Suprapubic skin (tissue), 4 donors: ENCODE measurements at regions not wholly inside any gene's neighbourhood (a gene's known extent, or its start where the extent isn't known, plus 50 kb on each side); places are given as distances from the start of the nearest gene placed in this dataset.

Experiments
- CTCF ChIP-seq, 2 donors: fragments of 200-600 bp in 1 of 2; fragments of 450-650 bp in 1 of 2; sonication (generic) in 1 of 2; IDR thresholded peaks; one replicate each; pipeline ENCODE4 v1.5.1; 2016 to 2019; ENCODE audit warnings: antibody characterized with exemption in 2 of 2, mild to moderate bottlenecking in 1 of 2, moderate library complexity in 1 of 2
- EP300 ChIP-seq: sonication (generic); formaldehyde crosslinking; IDR thresholded peaks from one replicate; pipeline ENCODE4 v1.6.1; 2017; ENCODE audit warnings: antibody characterized with exemption
- POLR2A ChIP-seq, 2 donors: fragments of 450-650 bp; IDR thresholded peaks; one replicate each; pipeline ENCODE4 v1.6.1; 2017; ENCODE audit warnings: antibody characterized with exemption in 2 of 2, mild to moderate bottlenecking in 2 of 2, moderate library complexity in 2 of 2
- POLR2AphosphoS5 ChIP-seq, 3 donors: sonication (generic); formaldehyde crosslinking; IDR thresholded peaks; one replicate each; pipeline ENCODE4 v1.6.1; 2017; ENCODE audit warnings: antibody characterized with exemption in 3 of 3

DNA sequence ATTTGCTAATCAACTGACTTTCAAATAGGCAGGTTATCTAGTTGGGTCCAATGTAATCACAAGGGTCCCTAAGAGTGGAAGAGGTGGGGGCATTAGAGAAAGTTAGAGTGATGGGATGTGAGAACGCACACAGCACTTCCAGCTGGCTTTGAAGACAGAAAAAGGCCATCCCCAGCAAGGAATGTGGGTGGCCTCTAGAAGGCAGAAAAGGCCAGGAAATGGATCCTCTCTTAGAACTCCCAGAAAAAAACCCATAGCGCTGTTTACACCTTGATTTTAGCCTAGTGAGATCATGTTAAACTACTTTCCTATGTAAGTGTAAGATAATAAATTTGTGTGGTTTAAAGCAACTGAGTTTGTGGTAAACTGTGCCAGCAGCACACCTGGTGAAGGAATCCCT, 219.5 kb upstream of the HABP2 start:
- no peak for TF ChIP-seq CTCF (IDR thresholded peaks at IDR 0.05)
- no peak for TF ChIP-seq EP300
- TF ChIP-seq POLR2A (IDR thresholded peaks at IDR 0.05), result no peak
- TF ChIP-seq POLR2AphosphoS5 (IDR thresholded peaks at IDR 0.05), result no peak
